ENCODE measurements at regions not wholly inside any gene's neighbourhood (a gene's known extent, or its start where the extent isn't known, plus 50 kb on each side); places are given as distances from the start of the nearest gene placed in this dataset.
A peak's percentile ranks its signal among the peaks of the same experiment; 100 is the strongest.
"Not testable (repeated sequence)": the region's sequence is repeated elsewhere in the genome, so short reads cannot be mapped to it uniquely, and the experiment has no call there.

- DNase-seq: no peak
Observed at GRCh38 chr3:191973820-191974219, 512.9 kb downstream of the PYDC2 start.

- DNase-seq: no peak
Observed at GRCh38 chr3:191975936-191976335, 515.0 kb downstream of the PYDC2 start.

- DNase-seq: no peak
Observed at GRCh38 chr3:191980443-191980842, 519.5 kb downstream of the PYDC2 start.

GRCh38 chr3:191982481-191982880 is 521.5 kb downstream of the PYDC2 start:
- DNase-seq: no peak

- no peak for DNase-seq
Observed at GRCh38 chr3:191985691-191986090, 524.7 kb downstream of the PYDC2 start.

- DNase-seq: no peak
Observed at GRCh38 chr3:191987831-191988350, 526.9 kb downstream of the PYDC2 start.

- not testable (repeated sequence) for DNase-seq
Observed at GRCh38 chr3:191993952-191994351, 533.0 kb downstream of the PYDC2 start.

- DNase-seq: no peak
Observed at GRCh38 chr3:191997093-191997492, 536.1 kb downstream of the PYDC2 start.

- DNase-seq: no peak
Observed at GRCh38 chr3:191997579-191998268, 536.8 kb downstream of the PYDC2 start.

- no peak for DNase-seq
Observed at GRCh38 chr3:192001218-192001617, 540.3 kb downstream of the PYDC2 start.

- DNase-seq: no peak
Observed at GRCh38 chr3:192005989-192006388, 545.0 kb downstream of the PYDC2 start.

GRCh38 chr3:192009903-192010302 is 548.9 kb downstream of the PYDC2 start:
- DNase-seq: no peak

GRCh38 chr3:192010490-192010889 is 549.5 kb downstream of the PYDC2 start:
- no peak for DNase-seq

GRCh38 chr3:192011137-192011536 is 550.2 kb downstream of the PYDC2 start:
- DNase-seq: no peak

- DNase-seq: no peak
Observed at GRCh38 chr3:192013110-192013509, 552.1 kb downstream of the PYDC2 start.

- DNase-seq: peak; percentile 89
Observed at GRCh38 chr3:192022412-192022811, 561.4 kb downstream of the PYDC2 start.

- no peak for DNase-seq
Observed at GRCh38 chr3:192024751-192025150, 563.8 kb downstream of the PYDC2 start.

GRCh38 chr3:192026661-192027060 is 565.7 kb downstream of the PYDC2 start:
- DNase-seq: peak; percentile 86

GRCh38 chr3:192031941-192032340 is 571.0 kb downstream of the PYDC2 start:
- no peak for DNase-seq

GRCh38 chr3:192033246-192033645 is 572.3 kb downstream of the PYDC2 start:
- DNase-seq: peak; percentile 55

GRCh38 chr3:192038726-192039125 is 577.8 kb downstream of the PYDC2 start:
- DNase-seq: peak; percentile 88

- DNase-seq: no peak
Observed at GRCh38 chr3:192039593-192039992, 578.6 kb downstream of the PYDC2 start.

- no peak for DNase-seq
Observed at GRCh38 chr3:192040282-192041043, 579.5 kb downstream of the PYDC2 start.

- DNase-seq: no peak
Observed at GRCh38 chr3:192042116-192042515, 581.2 kb downstream of the PYDC2 start.

Measured in kidney glomerular epithelial cell (primary cell).